ENCODE measurements at regions not wholly inside any gene's neighbourhood (a gene's known extent, or its start where the extent isn't known, plus 50 kb on each side); places are given as distances from the start of the nearest gene placed in this dataset.
"Not testable (repeated sequence)": the region's sequence is repeated elsewhere in the genome, so short reads cannot be mapped to it uniquely, and the experiment has no call there.

GRCh38 chr3:144749536-144750253 is 778.1 kb downstream of the DIPK2A start:
- intact Hi-C loops (cut with DNase I); DNase-seq (ENCODE audit: low spot score): not testable (repeated sequence)

- intact Hi-C loops (cut with DNase I): no loop called here
- no peak for DNase-seq (ENCODE audit: low spot score)
Measured at GRCh38 chr3:144754076-144754783, 782.6 kb downstream of the DIPK2A start.

GRCh38 chr3:144756704-144757440 is 785.2 kb downstream of the DIPK2A start:
- DNase-seq (ENCODE audit: low spot score): no peak
- intact Hi-C loops (cut with DNase I): no loop called here

GRCh38 chr3:144760831-144761230 is 789.2 kb downstream of the DIPK2A start:
- intact Hi-C loops (cut with DNase I): no loop called here
- DNase-seq (ENCODE audit: low spot score): no peak

GRCh38 chr3:144762091-144762490 is 790.5 kb downstream of the DIPK2A start:
- DNase-seq (ENCODE audit: low spot score): no peak
- intact Hi-C loops (cut with DNase I): no loop called here

GRCh38 chr3:144763878-144764454 is 792.3 kb downstream of the DIPK2A start:
- DNase-seq (ENCODE audit: low spot score): no peak
- intact Hi-C loops (cut with DNase I): no loop called here

GRCh38 chr3:144770281-144770680 is 798.7 kb downstream of the DIPK2A start:
- no peak for DNase-seq (ENCODE audit: low spot score)
- intact Hi-C loops (cut with DNase I): loop anchor here (10.0 kb wide), 1 partner anchor 795 kb away; the partner anchor contains the start of gene DIPK2A

GRCh38 chr3:144770915-144771351 is 799.3 kb downstream of the DIPK2A start:
- intact Hi-C loops (cut with DNase I): loop anchor here (10.0 kb wide), 1 partner anchor 796 kb away; the partner anchor contains the start of gene DIPK2A

GRCh38 chr3:144771381-144771870 is 799.8 kb downstream of the DIPK2A start:
- intact Hi-C loops (cut with DNase I): loop anchor here (10.0 kb wide), 1 partner anchor 797 kb away; the partner anchor contains the start of gene DIPK2A

More at GRCh38 chr3:144770915-144771351, 799.3 kb downstream of the DIPK2A start:
- DNase-seq (ENCODE audit: low spot score): no peak

GRCh38 chr3:144772372-144772771 is 800.7 kb downstream of the DIPK2A start:
- DNase-seq (ENCODE audit: low spot score): no peak
- intact Hi-C loops (cut with DNase I): loop anchor here (10.0 kb wide), 1 partner anchor 798 kb away; the partner anchor contains the start of gene DIPK2A

More at GRCh38 chr3:144771381-144771870, 799.8 kb downstream of the DIPK2A start:
- DNase-seq (ENCODE audit: low spot score): no peak

GRCh38 chr3:144773350-144773749 is 801.7 kb downstream of the DIPK2A start:
- no peak for DNase-seq (ENCODE audit: low spot score)
- intact Hi-C loops (cut with DNase I): loop anchor here (10.0 kb wide), 1 partner anchor 799 kb away; the partner anchor contains the start of gene DIPK2A

- DNase-seq (ENCODE audit: low spot score): no peak
- intact Hi-C loops (cut with DNase I): loop anchor here (10.0 kb wide), 1 partner anchor 800 kb away; the partner anchor contains the start of gene DIPK2A
Measured at GRCh38 chr3:144774897-144775296, 803.3 kb downstream of the DIPK2A start.

- intact Hi-C loops (cut with DNase I): loop anchor here (10.0 kb wide), 1 partner anchor 801 kb away; the partner anchor contains the start of gene DIPK2A
- DNase-seq (ENCODE audit: low spot score): no peak
Measured at GRCh38 chr3:144775551-144775950, 803.9 kb downstream of the DIPK2A start.

GRCh38 chr3:144777906-144778305 is 806.3 kb downstream of the DIPK2A start:
- intact Hi-C loops (cut with DNase I): loop anchor here (10.0 kb wide), 1 partner anchor 803 kb away; the partner anchor contains the start of gene DIPK2A
- DNase-seq (ENCODE audit: low spot score): no peak

GRCh38 chr3:144791034-144791433 is 819.4 kb downstream of the DIPK2A start:
- no peak for DNase-seq (ENCODE audit: low spot score)
- intact Hi-C loops (cut with DNase I): no loop called here

GRCh38 chr3:144801890-144802289 is 830.3 kb downstream of the DIPK2A start:
- intact Hi-C loops (cut with DNase I): no loop called here
- DNase-seq (ENCODE audit: low spot score): no peak

- no peak for DNase-seq (ENCODE audit: low spot score)
- intact Hi-C loops (cut with DNase I): no loop called here
Measured at GRCh38 chr3:144809380-144809779, 837.8 kb downstream of the DIPK2A start.

- intact Hi-C loops (cut with DNase I): no loop called here
- no peak for DNase-seq (ENCODE audit: low spot score)
Measured at GRCh38 chr3:144810160-144810559, 838.5 kb downstream of the DIPK2A start.

GRCh38 chr3:144815655-144816054 is 844.0 kb downstream of the DIPK2A start:
- no peak for DNase-seq (ENCODE audit: low spot score)
- intact Hi-C loops (cut with DNase I): no loop called here

Measured in cardiac septum (tissue), 1 donor.